HepG2 (cell line): ENCODE measurements at regions not wholly inside any gene's neighbourhood (a gene's known extent, or its start where the extent isn't known, plus 50 kb on each side); places are given as distances from the start of the nearest gene placed in this dataset.

Source experiments
- ATF1 ChIP-seq: IDR thresholded peaks from 2 replicates; pipeline ENCODE4 v1.6.1; 2016; ENCODE audit warnings: mild to moderate bottlenecking, control low read depth
- FOXK2 ChIP-seq: fragments of 450-650 bp; IDR thresholded peaks from 2 replicates; pipeline ENCODE4 v1.6.1; 2016
- GPN1 ChIP-seq: sonication (generic); formaldehyde crosslinking; IDR thresholded peaks from 2 replicates; pipeline ENCODE4 v1.5.1; 2020; ENCODE audit warnings: missing genetic modification reagents, borderline replicate concordance
- NCOA5 ChIP-seq: sonication (generic); formaldehyde crosslinking; IDR thresholded peaks from 2 replicates; pipeline ENCODE4 v1.4.0; 2020; ENCODE audit warnings: missing genetic modification reagents
- POLR2G ChIP-seq: fragments of 200-400 bp; formaldehyde crosslinking; IDR thresholded peaks from 2 replicates; pipeline ENCODE4 v1.6.1; 2018; ENCODE audit warnings: mild to moderate bottlenecking, low read depth, low read length, moderate library complexity
- SP5 ChIP-seq: IDR thresholded peaks from 2 replicates; pipeline ENCODE4 v1.6.1; 2016; ENCODE audit warnings: low read depth, borderline replicate concordance
- SYNCRIP ChIP-seq: fragments of 200-400 bp; formaldehyde crosslinking; IDR thresholded peaks from 2 replicates; pipeline ENCODE4 v1.6.1; 2018; ENCODE audit warnings: mild to moderate bottlenecking, low read depth, low read length; ENCODE audit not compliant: insufficient read depth
- ZNF546 ChIP-seq: sonication (generic); formaldehyde crosslinking; conservative IDR thresholded peaks from 2 replicates; pipeline ENCODE4 v1.8.1; 2023; ENCODE audit warnings: mild to moderate bottlenecking, missing genetic modification reagents
- ZNF672 ChIP-seq: sonication (generic); formaldehyde crosslinking; IDR thresholded peaks from 2 replicates; pipeline ENCODE4 v1.8.1; 2022; ENCODE audit warnings: missing genetic modification reagents
- ZNF776 ChIP-seq: sonication (generic); formaldehyde crosslinking; IDR thresholded peaks from 2 replicates; pipeline ENCODE4 v1.4.0; 2020; ENCODE audit warnings: mild to moderate bottlenecking, missing genetic modification reagents
- TF ChIP-seq, protein P1 (sequence below): sonication (generic); formaldehyde crosslinking; IDR thresholded peaks from 2 replicates; pipeline ENCODE4 v1.5.1; 2020; ENCODE audit warnings: mild to moderate bottlenecking, missing genetic modification reagents, moderate library complexity
- TF ChIP-seq, protein P2 (sequence below): sonication (generic); formaldehyde crosslinking; IDR thresholded peaks from 2 replicates; pipeline ENCODE4 v1.4.0; 2020; ENCODE audit warnings: missing genetic modification reagents
- TF ChIP-seq, protein P3 (sequence below): IDR thresholded peaks from 2 replicates; pipeline ENCODE4 v1.6.1; 2016; ENCODE audit warnings: mild to moderate bottlenecking
- TF ChIP-seq, protein P4 (sequence below): sonication (generic); formaldehyde crosslinking; IDR thresholded peaks from 2 replicates; pipeline ENCODE4 v1.4.0; 2020; ENCODE audit warnings: mild to moderate bottlenecking, low read depth, missing genetic modification reagents
- TF ChIP-seq, protein P5 (sequence below): sonication (generic); formaldehyde crosslinking; IDR thresholded peaks from 2 replicates; pipeline ENCODE4 v1.4.0; 2020; ENCODE audit warnings: mild to moderate bottlenecking, missing genetic modification reagents
- TF ChIP-seq, protein P6 (sequence below): sonication (generic); formaldehyde crosslinking; IDR thresholded peaks from 2 replicates; pipeline ENCODE4 v1.4.0; 2020; ENCODE audit warnings: missing genetic modification reagents

DNA sequence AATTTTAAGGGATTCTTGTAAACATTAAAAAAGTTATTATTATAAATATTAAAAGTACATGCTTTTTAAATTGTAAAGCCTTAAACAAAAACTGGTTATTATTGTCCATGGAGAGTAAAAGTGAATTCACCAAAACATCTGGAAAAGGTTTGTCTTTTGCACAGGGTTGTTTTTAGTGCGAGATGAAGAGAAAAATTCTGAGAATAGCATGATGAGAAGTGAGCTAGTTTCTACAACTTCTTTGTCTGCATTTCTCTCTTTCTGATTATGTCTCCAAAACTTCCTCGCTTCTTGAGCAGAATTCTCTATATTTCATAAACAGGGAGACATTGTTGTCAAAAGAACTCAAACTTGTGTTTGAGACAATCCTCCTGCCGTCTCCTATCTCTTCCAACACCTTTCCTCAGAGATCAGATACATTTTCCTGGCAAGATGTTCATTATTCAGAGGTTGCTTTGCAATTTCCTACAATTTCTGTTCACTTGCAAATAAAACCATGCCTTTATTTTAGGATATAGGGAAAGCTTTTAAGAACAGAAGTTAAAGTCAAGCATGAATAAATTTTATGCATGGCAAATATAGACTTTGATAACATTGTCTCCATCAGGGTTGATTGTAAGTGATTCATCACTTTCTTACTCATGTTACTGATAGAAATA is 372.1 kb upstream of the NPVF start (continued):
- TF ChIP-seq, protein P1, sequence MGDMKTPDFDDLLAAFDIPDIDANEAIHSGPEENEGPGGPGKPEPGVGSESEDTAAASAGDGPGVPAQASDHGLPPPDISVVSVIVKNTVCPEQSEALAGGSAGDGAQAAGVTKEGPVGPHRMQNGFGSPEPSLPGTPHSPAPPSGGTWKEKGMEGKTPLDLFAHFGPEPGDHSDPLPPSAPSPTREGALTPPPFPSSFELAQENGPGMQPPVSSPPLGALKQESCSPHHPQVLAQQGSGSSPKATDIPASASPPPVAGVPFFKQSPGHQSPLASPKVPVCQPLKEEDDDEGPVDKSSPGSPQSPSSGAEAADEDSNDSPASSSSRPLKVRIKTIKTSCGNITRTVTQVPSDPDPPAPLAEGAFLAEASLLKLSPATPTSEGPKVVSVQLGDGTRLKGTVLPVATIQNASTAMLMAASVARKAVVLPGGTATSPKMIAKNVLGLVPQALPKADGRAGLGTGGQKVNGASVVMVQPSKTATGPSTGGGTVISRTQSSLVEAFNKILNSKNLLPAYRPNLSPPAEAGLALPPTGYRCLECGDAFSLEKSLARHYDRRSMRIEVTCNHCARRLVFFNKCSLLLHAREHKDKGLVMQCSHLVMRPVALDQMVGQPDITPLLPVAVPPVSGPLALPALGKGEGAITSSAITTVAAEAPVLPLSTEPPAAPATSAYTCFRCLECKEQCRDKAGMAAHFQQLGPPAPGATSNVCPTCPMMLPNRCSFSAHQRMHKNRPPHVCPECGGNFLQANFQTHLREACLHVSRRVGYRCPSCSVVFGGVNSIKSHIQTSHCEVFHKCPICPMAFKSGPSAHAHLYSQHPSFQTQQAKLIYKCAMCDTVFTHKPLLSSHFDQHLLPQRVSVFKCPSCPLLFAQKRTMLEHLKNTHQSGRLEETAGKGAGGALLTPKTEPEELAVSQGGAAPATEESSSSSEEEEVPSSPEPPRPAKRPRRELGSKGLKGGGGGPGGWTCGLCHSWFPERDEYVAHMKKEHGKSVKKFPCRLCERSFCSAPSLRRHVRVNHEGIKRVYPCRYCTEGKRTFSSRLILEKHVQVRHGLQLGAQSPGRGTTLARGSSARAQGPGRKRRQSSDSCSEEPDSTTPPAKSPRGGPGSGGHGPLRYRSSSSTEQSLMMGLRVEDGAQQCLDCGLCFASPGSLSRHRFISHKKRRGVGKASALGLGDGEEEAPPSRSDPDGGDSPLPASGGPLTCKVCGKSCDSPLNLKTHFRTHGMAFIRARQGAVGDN (CRISPR knock-in tag), result no peak
- TF ChIP-seq ZNF672 (no peak), NCOA5 (no peak), FOXK2 (no peak), ATF1 (CRISPR knock-in tag) (no peak), SYNCRIP (no peak), POLR2G (no peak), ZNF546 (CRISPR knock-in tag) (no peak), GPN1 (CRISPR knock-in tag) (no peak), ZNF776 (no peak), SP5 (CRISPR knock-in tag) (no peak)
- TF ChIP-seq, protein P2, sequence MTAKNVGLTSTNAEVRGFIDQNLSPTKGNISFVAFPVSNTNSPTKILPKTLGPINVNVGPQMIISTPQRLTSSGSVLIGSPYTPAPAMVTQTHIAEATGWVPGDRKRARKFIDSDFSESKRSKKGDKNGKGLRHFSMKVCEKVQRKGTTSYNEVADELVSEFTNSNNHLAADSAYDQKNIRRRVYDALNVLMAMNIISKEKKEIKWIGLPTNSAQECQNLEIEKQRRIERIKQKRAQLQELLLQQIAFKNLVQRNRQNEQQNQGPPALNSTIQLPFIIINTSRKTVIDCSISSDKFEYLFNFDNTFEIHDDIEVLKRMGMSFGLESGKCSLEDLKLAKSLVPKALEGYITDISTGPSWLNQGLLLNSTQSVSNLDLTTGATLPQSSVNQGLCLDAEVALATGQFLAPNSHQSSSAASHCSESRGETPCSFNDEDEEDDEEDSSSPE (CRISPR knock-in tag), result no peak
- TF ChIP-seq, protein P3, sequence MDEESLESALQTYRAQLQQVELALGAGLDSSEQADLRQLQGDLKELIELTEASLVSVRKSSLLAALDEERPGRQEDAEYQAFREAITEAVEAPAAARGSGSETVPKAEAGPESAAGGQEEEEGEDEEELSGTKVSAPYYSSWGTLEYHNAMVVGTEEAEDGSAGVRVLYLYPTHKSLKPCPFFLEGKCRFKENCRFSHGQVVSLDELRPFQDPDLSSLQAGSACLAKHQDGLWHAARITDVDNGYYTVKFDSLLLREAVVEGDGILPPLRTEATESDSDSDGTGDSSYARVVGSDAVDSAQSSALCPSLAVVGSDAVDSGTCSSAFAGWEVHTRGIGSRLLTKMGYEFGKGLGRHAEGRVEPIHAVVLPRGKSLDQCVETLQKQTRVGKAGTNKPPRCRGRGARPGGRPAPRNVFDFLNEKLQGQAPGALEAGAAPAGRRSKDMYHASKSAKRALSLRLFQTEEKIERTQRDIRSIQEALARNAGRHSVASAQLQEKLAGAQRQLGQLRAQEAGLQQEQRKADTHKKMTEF (CRISPR knock-in tag), result no peak
- TF ChIP-seq, protein P4, sequence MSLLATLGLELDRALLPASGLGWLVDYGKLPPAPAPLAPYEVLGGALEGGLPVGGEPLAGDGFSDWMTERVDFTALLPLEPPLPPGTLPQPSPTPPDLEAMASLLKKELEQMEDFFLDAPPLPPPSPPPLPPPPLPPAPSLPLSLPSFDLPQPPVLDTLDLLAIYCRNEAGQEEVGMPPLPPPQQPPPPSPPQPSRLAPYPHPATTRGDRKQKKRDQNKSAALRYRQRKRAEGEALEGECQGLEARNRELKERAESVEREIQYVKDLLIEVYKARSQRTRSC (CRISPR knock-in tag), result no peak
- TF ChIP-seq, protein P5, sequence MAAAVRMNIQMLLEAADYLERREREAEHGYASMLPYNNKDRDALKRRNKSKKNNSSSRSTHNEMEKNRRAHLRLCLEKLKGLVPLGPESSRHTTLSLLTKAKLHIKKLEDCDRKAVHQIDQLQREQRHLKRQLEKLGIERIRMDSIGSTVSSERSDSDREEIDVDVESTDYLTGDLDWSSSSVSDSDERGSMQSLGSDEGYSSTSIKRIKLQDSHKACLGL (CRISPR knock-in tag), result no peak
- TF ChIP-seq, protein P6, sequence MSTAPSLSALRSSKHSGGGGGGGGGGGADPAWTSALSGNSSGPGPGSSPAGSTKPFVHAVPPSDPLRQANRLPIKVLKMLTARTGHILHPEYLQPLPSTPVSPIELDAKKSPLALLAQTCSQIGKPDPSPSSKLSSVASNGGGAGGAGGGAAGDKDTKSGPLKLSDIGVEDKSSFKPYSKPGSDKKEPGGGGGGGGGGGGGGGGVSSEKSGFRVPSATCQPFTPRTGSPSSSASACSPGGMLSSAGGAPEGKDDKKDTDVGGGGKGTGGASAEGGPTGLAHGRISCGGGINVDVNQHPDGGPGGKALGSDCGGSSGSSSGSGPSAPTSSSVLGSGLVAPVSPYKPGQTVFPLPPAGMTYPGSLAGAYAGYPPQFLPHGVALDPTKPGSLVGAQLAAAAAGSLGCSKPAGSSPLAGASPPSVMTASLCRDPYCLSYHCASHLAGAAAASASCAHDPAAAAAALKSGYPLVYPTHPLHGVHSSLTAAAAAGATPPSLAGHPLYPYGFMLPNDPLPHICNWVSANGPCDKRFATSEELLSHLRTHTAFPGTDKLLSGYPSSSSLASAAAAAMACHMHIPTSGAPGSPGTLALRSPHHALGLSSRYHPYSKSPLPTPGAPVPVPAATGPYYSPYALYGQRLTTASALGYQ (CRISPR knock-in tag), result no peak
